Astrocyte of the cerebellum (primary cell): ENCODE measurements at regions not wholly inside any gene's neighbourhood (a gene's known extent, or its start where the extent isn't known, plus 50 kb on each side); places are given as distances from the start of the nearest gene placed in this dataset.
A peak's percentile ranks its signal among the peaks of the same experiment; 100 is the strongest.
"Not testable (repeated sequence)": the region's sequence is repeated elsewhere in the genome, so short reads cannot be mapped to it uniquely, and the experiment has no call there.

Experiments
- DNase-seq: peaks from one replicate; pipeline ENCODE4 v3.0.0-alpha.2; 2011; ENCODE audit warnings: low read depth
- H3K4me3 ChIP-seq: 2 replicates; pipeline ENCODE4 v1.5.1; 2011; ENCODE audit warnings: mild to moderate bottlenecking, low read depth, low read length, moderate library complexity
- CTCF ChIP-seq: IDR thresholded peaks from 2 replicates; pipeline ENCODE4 v1.5.1; 2012; ENCODE audit warnings: low read length, low read depth, moderate library complexity, mild to moderate bottlenecking; ENCODE audit errors: missing control alignments
- in situ Hi-C: cut with HindIII; loops from 2 replicates; pipeline ENCODE4 v1.10.0; 2017; ENCODE audit warnings: low sequenced_read_pairs

DNA sequence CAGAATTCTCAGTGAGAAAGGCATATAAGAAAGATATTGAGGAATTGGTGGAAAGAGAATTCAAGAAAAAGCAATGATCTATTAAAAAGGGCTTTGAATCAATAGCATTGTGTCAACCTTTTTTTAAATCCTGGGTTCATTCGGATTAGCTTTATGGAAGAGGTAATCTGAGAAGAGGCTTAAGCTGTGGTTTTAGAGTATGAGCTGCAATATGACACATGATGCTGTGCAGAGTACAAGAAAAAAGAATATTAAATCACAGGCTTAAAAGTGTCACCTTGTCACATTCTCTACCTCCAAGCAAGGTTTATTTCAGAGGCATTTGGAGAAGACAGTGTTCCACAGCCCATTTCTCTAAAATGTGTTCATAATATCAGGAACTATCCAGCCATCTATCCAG, 128.9 kb downstream of the RTP4 start:
- in situ Hi-C loops = no loop called here
- DNase-seq = no peak
- no peak for TF ChIP-seq CTCF
- H3K4me3 ChIP-seq = no peak overlapping the region

DNA sequence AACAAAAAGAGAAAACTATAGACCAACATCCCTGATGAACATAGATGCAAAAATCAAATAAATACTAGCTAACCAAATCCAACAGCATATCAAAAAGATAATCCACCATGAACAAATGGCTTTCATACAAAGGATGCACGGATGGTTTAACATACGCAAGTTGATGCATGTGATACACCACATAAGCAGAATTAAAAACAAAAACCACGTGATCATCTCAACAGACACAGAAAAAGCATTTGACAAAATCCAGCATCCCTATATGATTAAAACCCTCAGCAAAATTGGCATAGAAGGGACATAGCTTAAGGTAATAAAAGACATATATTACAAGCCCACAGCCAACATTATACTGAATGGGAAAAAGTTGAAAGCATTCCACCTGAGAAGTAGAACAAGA, 125.9 kb downstream of the RTP4 start:
- not testable (repeated sequence) for H3K4me3 ChIP-seq, DNase-seq
- in situ Hi-C loops = loop anchor here (5.0 kb wide), 1 partner anchor 37 kb away; no protein-coding TSS in a partner anchor

GRCh38 chr3:187491371-187491770, 123.2 kb downstream of the RTP4 start:
- no peak for TF ChIP-seq CTCF

GRCh38 chr3:187490366-187490765, 122.2 kb downstream of the RTP4 start:
- no peak overlapping the region for H3K4me3 ChIP-seq
- no peak for TF ChIP-seq CTCF
- peak; percentile 55 for DNase-seq
- in situ Hi-C loops = loop anchor here (5.0 kb wide), 1 partner anchor 33 kb away; no protein-coding TSS in a partner anchor

More at GRCh38 chr3:187491371-187491770, 123.2 kb downstream of the RTP4 start:
- in situ Hi-C loops = loop anchor here (5.0 kb wide), 1 partner anchor 34 kb away; no protein-coding TSS in a partner anchor
- DNase-seq = peak; percentile 5
- H3K4me3 ChIP-seq = no peak overlapping the region

- no peak for TF ChIP-seq CTCF
- in situ Hi-C loops = no loop called here
- no peak for DNase-seq
- H3K4me3 ChIP-seq = no peak overlapping the region
These were observed 116.5 kb downstream of the RTP4 start for GRCh38 chr3:187484547-187485295.

DNA sequence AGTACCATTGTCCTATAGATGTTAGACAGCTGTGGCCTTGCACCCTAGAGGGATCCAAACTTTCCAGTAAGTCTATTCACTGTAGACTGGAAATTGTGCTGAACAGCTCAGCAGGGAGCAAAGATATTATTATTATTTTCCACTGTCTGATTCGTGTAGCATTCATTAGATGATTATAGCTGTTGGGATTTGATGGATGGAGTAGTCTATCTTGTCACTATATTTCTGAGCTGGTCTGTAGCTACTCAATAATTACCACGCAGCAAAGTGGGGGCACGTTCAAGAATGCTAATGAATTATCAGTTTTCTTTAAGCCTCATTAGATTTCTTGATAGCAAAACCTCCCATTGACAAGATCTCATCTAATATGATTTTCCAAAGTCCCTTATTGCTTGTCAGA, 113.2 kb downstream of the RTP4 start:
- no peak for TF ChIP-seq CTCF
- no peak overlapping the region for H3K4me3 ChIP-seq
- in situ Hi-C loops = no loop called here
- DNase-seq = no peak

DNA sequence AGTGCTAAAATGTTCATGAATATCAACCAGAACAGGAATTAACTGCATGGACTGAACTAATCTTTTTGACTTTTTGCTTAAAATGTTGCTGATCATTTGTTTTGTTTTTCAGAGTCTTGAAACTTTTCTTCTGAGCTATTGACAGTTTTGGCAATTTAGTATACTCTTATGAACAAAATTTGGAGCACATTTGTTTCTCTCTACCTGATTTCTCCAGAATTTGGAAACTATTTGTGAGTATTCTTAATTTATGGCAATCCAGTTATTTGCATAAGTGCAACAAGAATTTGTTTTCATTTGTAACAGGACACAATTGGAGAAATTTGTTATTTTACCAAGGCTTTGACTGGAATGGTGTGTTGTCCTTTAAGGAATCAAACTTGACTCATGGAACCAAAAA, 107.4 kb downstream of the RTP4 start:
- DNase-seq, H3K4me3 ChIP-seq, in situ Hi-C loops: not testable (repeated sequence)
